Suprapubic skin (tissue), 3 donors: ENCODE measurements at regions not wholly inside any gene's neighbourhood (a gene's known extent, or its start where the extent isn't known, plus 50 kb on each side); places are given as distances from the start of the nearest gene placed in this dataset.

Source experiments
- CTCF ChIP-seq, 2 donors: fragments of 200-600 bp in 1 of 2; fragments of 450-650 bp in 1 of 2; sonication (generic) in 1 of 2; IDR thresholded peaks; one replicate each; pipeline ENCODE4 v1.5.1; 2016 to 2019; ENCODE audit warnings: antibody characterized with exemption in 2 of 2, mild to moderate bottlenecking in 1 of 2, moderate library complexity in 1 of 2
- POLR2A ChIP-seq, 2 donors: fragments of 450-650 bp; IDR thresholded peaks; one replicate each; pipeline ENCODE4 v1.6.1; 2017; ENCODE audit warnings: antibody characterized with exemption in 2 of 2, mild to moderate bottlenecking in 2 of 2, moderate library complexity in 2 of 2

GRCh38 chr4:112884406-112884805 is 165.0 kb upstream of the ANK2 start:
- TF ChIP-seq CTCF (IDR thresholded peaks at IDR 0.05) (no peak), POLR2A (IDR thresholded peaks at IDR 0.05) (no peak)
